HG02642 (cell line): ENCODE measurements at regions not wholly inside any gene's neighbourhood (a gene's known extent, or its start where the extent isn't known, plus 50 kb on each side); places are given as distances from the start of the nearest gene placed in this dataset.
"Not testable (repeated sequence)": the region's sequence is repeated elsewhere in the genome, so short reads cannot be mapped to it uniquely, and the experiment has no call there.

Experiments used
- ATAC-seq: cut with Tn5 transposase; IDR thresholded peaks from one replicate; pipeline ENCODE4 v1.9.1; 2021; ENCODE audit warnings: mild to moderate bottlenecking; ENCODE audit not compliant: unreplicated experiment, poor library complexity

DNA sequence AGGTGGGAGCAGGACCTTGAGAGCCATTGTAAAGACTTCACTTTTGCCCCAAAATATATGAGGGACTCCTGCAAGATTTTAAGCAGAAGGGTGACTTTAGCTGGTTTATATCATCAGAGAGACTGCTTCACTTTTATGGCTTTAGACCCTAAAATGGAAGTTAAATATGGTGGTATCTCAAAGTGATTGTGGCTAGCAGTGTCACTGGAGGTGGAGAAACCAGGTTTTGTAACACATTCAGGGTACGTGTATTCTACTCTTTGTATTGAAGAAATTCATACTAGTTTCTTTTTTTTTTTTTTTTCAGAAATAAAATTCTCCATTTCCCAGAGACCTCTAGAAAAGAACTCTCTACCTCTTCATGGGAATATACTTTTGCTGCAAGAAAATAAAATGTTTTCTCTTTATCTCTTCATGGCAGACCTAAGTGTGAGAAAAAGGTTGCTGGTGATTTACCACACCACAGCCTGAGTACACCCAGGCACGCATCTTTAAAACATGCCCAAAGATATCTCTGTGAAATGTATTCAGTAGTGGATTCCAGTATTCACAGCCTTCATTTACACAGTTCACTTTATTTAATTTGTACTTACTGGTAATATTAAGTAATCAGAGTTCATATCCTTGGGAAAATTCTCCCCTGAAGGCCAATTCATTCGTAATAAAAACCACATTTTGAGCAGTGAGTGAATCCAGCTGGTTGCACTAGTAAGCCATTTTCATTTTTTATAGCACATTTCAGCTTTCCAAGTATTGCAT lies 74.3 kb upstream of the GUCY1A1 start:
- no peak for ATAC-seq

- no peak for ATAC-seq
Measured at GRCh38 chr4:155591738-155592143, 74.9 kb upstream of the GUCY1A1 start.

DNA sequence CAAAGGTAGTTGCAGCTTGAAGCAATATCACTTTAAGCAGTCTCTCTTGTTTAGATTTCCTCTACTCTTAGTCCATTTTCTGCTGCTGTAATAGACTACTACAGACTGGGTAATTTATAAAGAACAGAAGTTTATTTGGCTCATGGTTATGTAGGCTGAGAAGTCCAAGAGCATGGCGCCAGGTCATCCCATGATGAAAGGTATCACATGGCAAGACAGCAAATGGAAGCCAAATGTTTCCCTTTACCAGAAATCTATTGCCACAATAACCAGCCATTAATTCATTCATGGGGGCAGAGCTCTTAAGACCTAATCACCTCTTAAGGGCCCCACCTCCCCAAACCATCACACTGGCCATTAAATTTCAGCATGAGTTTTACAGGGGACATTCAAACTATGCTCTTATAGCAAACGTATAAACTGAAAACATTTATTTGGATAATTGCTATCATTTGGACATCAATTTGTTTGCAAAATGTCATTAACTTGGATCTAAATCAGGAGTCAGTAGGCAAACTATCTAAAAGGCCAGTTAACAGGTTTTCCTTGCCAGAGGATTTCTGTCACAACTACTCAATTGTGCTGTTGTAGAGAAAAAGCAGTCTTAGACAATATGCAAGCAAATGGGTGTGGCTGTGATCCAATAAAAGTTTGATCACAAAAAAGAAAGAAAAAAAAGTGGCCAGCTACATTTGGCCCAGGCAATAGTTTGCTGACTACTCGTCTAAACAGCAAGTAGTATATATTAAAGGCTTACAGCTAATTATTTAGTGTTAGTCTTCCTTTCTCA lies 75.7 kb upstream of the GUCY1A1 start:
- no peak for ATAC-seq

DNA sequence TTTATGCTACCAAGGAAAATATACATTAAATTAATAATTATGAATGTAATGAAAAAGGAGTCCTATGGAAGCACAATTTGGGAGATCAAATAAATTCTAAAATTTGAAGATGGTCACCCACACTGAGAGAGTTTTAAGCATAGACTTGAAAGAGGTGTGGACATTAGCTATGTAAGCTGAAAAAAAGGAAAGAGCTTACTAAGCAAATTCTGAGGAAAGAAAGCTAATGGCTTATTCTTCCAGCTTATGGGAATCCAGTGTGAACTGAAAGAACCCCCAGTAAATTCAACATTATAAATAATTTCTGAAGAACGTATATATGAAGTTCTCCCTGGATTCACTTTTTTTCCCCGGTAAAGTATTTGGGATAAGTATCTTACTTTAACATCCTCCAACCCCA lies 78.2 kb upstream of the GUCY1A1 start:
- no peak for ATAC-seq

- no peak for ATAC-seq
Measured at GRCh38 chr4:155587766-155588165, 78.9 kb upstream of the GUCY1A1 start.

GRCh38 chr4:155582971-155583437 lies 83.6 kb upstream of the GUCY1A1 start:
- no peak for ATAC-seq

GRCh38 chr4:155582041-155582440 lies 84.6 kb upstream of the GUCY1A1 start:
- no peak for ATAC-seq

DNA sequence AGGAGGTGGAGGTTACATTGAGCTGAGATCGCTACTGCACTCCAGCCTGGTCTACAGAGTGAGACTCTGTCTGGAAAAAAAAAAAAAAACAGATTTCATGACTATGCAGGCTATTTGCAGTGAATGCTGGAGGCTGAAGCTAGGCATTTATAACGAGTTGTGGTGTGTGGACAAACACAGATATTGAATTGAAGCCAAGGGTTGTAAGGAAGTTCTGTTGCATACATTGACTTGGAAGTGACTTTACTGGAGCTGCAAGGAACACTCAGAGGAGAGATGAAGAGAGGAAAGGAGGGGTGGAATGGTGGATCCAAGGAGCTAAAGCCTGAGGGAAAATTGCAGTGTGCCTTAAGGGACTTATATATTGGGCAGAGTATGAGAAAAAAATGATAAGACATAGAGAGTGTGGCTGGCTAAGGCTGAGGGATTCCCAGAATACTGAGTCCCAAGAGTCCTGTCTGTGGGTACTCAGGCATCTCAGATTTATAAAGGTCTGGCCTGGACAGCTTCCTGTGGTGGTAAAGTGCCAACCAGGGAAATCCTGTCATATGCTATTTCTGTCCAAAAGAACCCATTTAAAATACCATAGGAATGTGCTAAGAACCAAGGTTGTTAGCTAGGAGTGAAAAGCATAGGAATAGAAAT lies 87.8 kb upstream of the GUCY1A1 start:
- ATAC-seq: no peak

GRCh38 chr4:155578219-155578618 lies 88.4 kb upstream of the GUCY1A1 start:
- ATAC-seq: no peak

DNA sequence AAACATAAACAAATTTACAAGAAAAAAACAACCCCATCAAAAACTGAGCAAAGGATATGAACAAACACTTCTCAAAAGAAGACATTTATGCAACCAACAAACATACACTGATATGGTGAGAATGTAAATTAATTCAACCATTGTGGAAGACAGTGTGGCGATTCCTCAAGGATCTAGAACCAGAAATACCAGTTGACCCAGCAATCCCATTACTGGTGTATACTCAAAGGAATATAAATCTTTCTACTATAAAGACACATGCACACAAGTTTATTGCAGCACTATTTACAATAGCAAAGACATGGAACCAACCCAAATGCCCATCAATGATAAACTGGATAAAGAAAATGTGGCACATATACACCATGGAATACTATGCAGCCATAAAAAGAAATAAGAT lies 92.3 kb upstream of the GUCY1A1 start:
- ATAC-seq: not testable (repeated sequence)

DNA sequence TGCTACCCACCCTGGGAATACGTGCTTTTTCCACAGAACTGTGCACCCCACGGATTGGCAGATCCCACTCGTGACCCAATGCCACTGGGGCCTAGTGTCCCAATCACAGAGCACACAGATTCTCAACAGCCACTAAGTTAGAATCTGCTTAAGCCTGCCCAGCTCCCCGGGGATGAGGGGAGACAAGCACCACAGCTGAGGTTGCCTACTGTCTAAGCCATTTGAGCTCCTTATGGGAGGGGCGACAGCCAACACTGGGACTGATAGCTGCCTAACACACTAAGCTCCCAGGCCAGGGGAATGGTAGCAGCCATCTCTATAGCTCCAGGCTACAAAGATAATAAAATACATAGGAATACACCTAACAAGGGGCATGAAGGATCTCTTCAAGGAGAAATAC lies 93.5 kb upstream of the GUCY1A1 start:
- ATAC-seq: no peak

GRCh38 chr4:155572106-155572703 lies 94.4 kb upstream of the GUCY1A1 start:
- no peak for ATAC-seq

- ATAC-seq: no peak
Measured at GRCh38 chr4:155571184-155571944, 95.3 kb upstream of the GUCY1A1 start.

GRCh38 chr4:155570661-155571060 lies 96.0 kb upstream of the GUCY1A1 start:
- ATAC-seq: no peak

- no peak for ATAC-seq
Measured at GRCh38 chr4:155569960-155570515, 96.6 kb upstream of the GUCY1A1 start.

DNA sequence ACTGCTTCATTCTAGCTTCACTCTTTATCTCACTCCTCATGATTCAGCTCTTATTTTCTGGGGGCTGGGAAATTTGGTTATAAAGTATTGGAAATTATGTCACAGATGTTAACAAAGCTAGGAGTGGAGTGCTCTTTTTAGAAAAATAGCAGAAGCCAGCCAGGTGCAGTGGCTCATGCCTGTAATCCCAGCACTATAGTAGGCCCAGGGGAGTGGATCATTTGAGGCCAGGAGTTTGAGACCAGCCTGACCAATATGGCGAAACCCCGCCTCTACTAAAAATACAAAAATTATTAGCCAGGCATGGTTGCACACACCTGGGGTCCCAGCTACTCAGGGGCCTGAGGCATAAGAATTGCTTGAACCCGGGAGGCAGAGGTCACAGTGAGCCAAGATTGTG lies 97.2 kb upstream of the GUCY1A1 start:
- ATAC-seq: no peak

GRCh38 chr4:155568641-155569220 lies 97.9 kb upstream of the GUCY1A1 start:
- no peak for ATAC-seq

- no peak for ATAC-seq
Measured at GRCh38 chr4:155566354-155566753, 100.3 kb upstream of the GUCY1A1 start.

- no peak for ATAC-seq
Measured at GRCh38 chr4:155565776-155566175, 100.9 kb upstream of the GUCY1A1 start.
